ENCODE measurements at regions not wholly inside any gene's neighbourhood (a gene's known extent, or its start where the extent isn't known, plus 50 kb on each side); places are given as distances from the start of the nearest gene placed in this dataset.

DNA sequence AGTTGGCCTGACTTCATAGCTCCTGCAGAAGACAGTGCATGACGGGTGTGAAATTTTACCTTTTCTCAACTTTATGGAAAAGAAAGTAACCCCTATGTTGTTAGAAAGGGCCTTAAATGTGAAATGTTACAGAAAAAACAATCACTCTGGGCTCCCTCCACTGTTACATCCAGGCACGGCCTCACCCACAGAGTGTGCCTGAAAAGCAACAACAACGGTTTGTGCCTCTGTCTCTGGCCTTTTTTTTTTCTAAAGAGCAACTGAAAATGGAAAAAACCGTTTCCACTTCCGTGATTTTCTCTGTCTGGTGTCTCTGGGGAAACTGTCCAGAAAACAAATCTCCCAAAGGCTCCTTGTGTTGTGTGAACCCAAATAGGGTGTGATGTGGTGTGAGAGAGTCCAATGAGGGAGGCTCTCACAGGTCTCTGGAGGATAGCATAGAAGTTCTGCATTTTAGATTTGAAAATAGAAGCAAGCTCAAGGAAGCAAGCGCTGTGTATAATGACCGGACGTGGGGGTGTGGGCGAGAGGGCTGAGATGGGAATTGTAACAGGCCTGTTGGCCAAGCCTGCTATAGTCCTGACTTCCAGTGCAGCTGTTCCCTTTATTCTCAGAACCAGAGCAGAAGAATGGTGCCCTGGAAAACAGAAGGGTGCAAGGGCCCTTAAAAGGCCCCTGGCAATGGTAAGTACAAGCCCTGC lies 221.8 kb upstream of the TUT7 start:
- TF ChIP-seq, protein P1, sequence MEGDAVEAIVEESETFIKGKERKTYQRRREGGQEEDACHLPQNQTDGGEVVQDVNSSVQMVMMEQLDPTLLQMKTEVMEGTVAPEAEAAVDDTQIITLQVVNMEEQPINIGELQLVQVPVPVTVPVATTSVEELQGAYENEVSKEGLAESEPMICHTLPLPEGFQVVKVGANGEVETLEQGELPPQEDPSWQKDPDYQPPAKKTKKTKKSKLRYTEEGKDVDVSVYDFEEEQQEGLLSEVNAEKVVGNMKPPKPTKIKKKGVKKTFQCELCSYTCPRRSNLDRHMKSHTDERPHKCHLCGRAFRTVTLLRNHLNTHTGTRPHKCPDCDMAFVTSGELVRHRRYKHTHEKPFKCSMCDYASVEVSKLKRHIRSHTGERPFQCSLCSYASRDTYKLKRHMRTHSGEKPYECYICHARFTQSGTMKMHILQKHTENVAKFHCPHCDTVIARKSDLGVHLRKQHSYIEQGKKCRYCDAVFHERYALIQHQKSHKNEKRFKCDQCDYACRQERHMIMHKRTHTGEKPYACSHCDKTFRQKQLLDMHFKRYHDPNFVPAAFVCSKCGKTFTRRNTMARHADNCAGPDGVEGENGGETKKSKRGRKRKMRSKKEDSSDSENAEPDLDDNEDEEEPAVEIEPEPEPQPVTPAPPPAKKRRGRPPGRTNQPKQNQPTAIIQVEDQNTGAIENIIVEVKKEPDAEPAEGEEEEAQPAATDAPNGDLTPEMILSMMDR (IDR thresholded peaks at IDR 0.05; ENCODE audit: poor library complexity), result no peak
- TF ChIP-seq EZH2 (IDR thresholded peaks at IDR 0.05; ENCODE audit: borderline replicate concordance), result no peak

Measured in hepatocyte (in vitro differentiated cells).